SH-SY5Y (cell line): ENCODE measurements at regions not wholly inside any gene's neighbourhood (a gene's known extent, or its start where the extent isn't known, plus 50 kb on each side); places are given as distances from the start of the nearest gene placed in this dataset.

Experiments
- GATA2 ChIP-seq: IDR thresholded peaks from 2 replicates; pipeline ENCODE4 v1.6.1; 2011; ENCODE audit warnings: mild to moderate bottlenecking, low read depth, low read length
- GATA3 ChIP-seq: IDR thresholded peaks from 2 replicates; pipeline ENCODE4 v1.6.1; 2011; ENCODE audit warnings: low read depth, mild to moderate bottlenecking, low read length, moderate library complexity

GRCh38 chr18:65399091-65399490, 351.7 kb upstream of the CDH7 start:
- TF ChIP-seq GATA2 (no peak), GATA3 (no peak)
